SK-N-SH (cell line): ENCODE measurements at regions not wholly inside any gene's neighbourhood (a gene's known extent, or its start where the extent isn't known, plus 50 kb on each side); places are given as distances from the start of the nearest gene placed in this dataset.

Experiments
- CTCF ChIP-seq: fragments of 200-600 bp; sonication (generic); IDR thresholded peaks from 2 replicates; pipeline ENCODE4 v1.6.1; 2017; ENCODE audit warnings: antibody characterized with exemption, mild to moderate bottlenecking, moderate library complexity
- EP300 ChIP-seq, 2 experiments: IDR thresholded peaks; 2 replicates each; pipeline versions ENCODE4 v1.4.0 to v1.6.1; 2012; ENCODE audit warnings: borderline replicate concordance in 1 of 2, low read depth in 1 of 2, low read length in 1 of 2
- EZH2phosphoT487 ChIP-seq: fragments of 200-600 bp; sonication (generic); IDR thresholded peaks from 2 replicates; pipeline ENCODE4 v1.6.1; 2017; ENCODE audit warnings: low read depth, mixed run types, mild to moderate bottlenecking, antibody characterized with exemption, moderate library complexity, borderline replicate concordance
- GATA2 ChIP-seq: sonication (generic); formaldehyde crosslinking; IDR thresholded peaks from 2 replicates; pipeline ENCODE4 v1.5.0; 2020; ENCODE audit warnings: mild to moderate bottlenecking, missing genetic modification reagents
- MAX ChIP-seq: IDR thresholded peaks from 2 replicates; pipeline ENCODE4 v1.4.0; 2012; ENCODE audit warnings: low read depth
- NFIC ChIP-seq: IDR thresholded peaks from 2 replicates; pipeline ENCODE4 v1.4.0; 2012; ENCODE audit warnings: borderline replicate concordance
- POLR2AphosphoS5 ChIP-seq: IDR thresholded peaks from 2 replicates; pipeline ENCODE4 v1.6.1; 2012; ENCODE audit warnings: low read depth, low read length
- RAD21 ChIP-seq: IDR thresholded peaks from 2 replicates; pipeline ENCODE4 v1.6.1; 2012; ENCODE audit warnings: mild to moderate bottlenecking, low read length
- SMC3 ChIP-seq: IDR thresholded peaks from 2 replicates; pipeline ENCODE4 v1.6.1; 2012; ENCODE audit warnings: low read depth, low read length, improper control_type of control experiment
- TAF1 ChIP-seq: IDR thresholded peaks from 2 replicates; pipeline ENCODE4 v1.6.1; 2012; ENCODE audit warnings: low read depth, mild to moderate bottlenecking, low read length, moderate library complexity, borderline replicate concordance
- YY1 ChIP-seq: IDR thresholded peaks from 2 replicates; pipeline ENCODE4 v1.4.0; 2012; ENCODE audit warnings: low read depth, mild to moderate bottlenecking
- TF ChIP-seq, protein P1 (sequence below): IDR thresholded peaks from 2 replicates; pipeline ENCODE4 v1.6.1; 2012; ENCODE audit warnings: mild to moderate bottlenecking, low read depth, low read length, moderate library complexity

GRCh38 chr12:126218697-126219096, 1153.5 kb downstream of the AACS start:
- TF ChIP-seq GATA2 (CRISPR knock-in tag) = no peak
- no peak for TF ChIP-seq CTCF
- TF ChIP-seq MAX = no peak
- no peak for TF ChIP-seq YY1
- TF ChIP-seq POLR2AphosphoS5 = no peak
- no peak for TF ChIP-seq EZH2phosphoT487
- TF ChIP-seq EP300 (IDR thresholded peaks at IDR 0.05; ENCODE audit: borderline replicate concordance in 1 of 2, low read depth in 1 of 2, low read length in 1 of 2) = no peak
- no peak for TF ChIP-seq SMC3
- TF ChIP-seq, protein P1, sequence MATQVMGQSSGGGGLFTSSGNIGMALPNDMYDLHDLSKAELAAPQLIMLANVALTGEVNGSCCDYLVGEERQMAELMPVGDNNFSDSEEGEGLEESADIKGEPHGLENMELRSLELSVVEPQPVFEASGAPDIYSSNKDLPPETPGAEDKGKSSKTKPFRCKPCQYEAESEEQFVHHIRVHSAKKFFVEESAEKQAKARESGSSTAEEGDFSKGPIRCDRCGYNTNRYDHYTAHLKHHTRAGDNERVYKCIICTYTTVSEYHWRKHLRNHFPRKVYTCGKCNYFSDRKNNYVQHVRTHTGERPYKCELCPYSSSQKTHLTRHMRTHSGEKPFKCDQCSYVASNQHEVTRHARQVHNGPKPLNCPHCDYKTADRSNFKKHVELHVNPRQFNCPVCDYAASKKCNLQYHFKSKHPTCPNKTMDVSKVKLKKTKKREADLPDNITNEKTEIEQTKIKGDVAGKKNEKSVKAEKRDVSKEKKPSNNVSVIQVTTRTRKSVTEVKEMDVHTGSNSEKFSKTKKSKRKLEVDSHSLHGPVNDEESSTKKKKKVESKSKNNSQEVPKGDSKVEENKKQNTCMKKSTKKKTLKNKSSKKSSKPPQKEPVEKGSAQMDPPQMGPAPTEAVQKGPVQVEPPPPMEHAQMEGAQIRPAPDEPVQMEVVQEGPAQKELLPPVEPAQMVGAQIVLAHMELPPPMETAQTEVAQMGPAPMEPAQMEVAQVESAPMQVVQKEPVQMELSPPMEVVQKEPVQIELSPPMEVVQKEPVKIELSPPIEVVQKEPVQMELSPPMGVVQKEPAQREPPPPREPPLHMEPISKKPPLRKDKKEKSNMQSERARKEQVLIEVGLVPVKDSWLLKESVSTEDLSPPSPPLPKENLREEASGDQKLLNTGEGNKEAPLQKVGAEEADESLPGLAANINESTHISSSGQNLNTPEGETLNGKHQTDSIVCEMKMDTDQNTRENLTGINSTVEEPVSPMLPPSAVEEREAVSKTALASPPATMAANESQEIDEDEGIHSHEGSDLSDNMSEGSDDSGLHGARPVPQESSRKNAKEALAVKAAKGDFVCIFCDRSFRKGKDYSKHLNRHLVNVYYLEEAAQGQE = no peak
- no peak for TF ChIP-seq NFIC
- TF ChIP-seq RAD21 = no peak
- TF ChIP-seq TAF1 = no peak
